ENCODE measurements at regions not wholly inside any gene's neighbourhood (a gene's known extent, or its start where the extent isn't known, plus 50 kb on each side); places are given as distances from the start of the nearest gene placed in this dataset.

DNA sequence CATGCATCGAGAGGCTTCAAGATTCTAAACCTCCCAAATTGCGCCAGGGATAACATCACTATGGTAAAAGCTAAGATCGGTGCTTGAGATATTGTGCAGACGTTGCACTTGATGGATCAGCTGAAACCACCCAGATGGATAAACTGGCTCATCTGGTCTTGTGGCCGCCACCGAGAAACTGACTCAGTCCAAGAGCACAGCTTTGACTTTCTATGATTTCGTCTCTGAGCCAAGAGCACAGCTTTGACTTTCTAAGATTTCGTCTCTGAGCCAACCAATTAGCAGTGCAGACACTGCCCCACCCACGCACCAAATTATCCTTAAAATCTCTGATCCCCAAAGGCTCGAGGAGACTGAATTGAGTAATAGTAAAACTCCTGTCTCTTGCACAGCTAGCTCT, 687.2 kb downstream of the FAM133A start:
- intact Hi-C loops (cut with micrococcal nuclease): no loop called here
- H3K27me3 ChIP-seq (ENCODE audit: control insufficient read depth in 2 of 2, insufficient read depth in 2 of 2, low read length in 2 of 2): no peaks in the 10 kb centered on the region
- no peaks in the 10 kb centered on the region for H3K4me1 ChIP-seq (ENCODE audit: control insufficient read depth in 1 of 2, insufficient read depth in 2 of 2, low read length in 2 of 2)
- H3K36me3 Mint-ChIP-seq: no peaks in the 10 kb centered on the region
- H2AFZ ChIP-seq (ENCODE audit: insufficient read depth, low read depth, low read length, poor library complexity, severe bottlenecking): no peak overlapping the region
- no peak for DNase-seq
- H3K27ac ChIP-seq (ENCODE audit: low read depth in 1 of 2, low read length in 2 of 2): no peak overlapping the region
- H3K27me3 Mint-ChIP-seq (ENCODE audit: low read depth in 3 of 3): no peaks in the 10 kb centered on the region
- no peaks in the 10 kb centered on the region for H4K20me1 ChIP-seq (ENCODE audit: insufficient read depth, low read length)
- no peak overlapping the region for H3K9ac ChIP-seq (ENCODE audit: insufficient read depth, low read length, poor library complexity, severe bottlenecking)
- no peaks in the 10 kb centered on the region for H3K79me2 ChIP-seq (ENCODE audit: insufficient read depth, low read length)
- H3K36me3 ChIP-seq (replicated peaks in 1 of 2; ENCODE audit: control insufficient read depth in 1 of 2, insufficient read depth in 2 of 2, low read length in 2 of 2): no peaks in the 10 kb centered on the region
- H3K4me3 Mint-ChIP-seq: no peak overlapping the region
- peaks cover 0 to 7% (median 2%) of the 10 kb centered on the region in 7 donors for H3K9me3 Mint-ChIP-seq
- no peak overlapping the region for H3K4me2 ChIP-seq (replicated peaks; ENCODE audit: extremely low read depth, low read length, poor library complexity, severe bottlenecking)
- whole genome bisulfite sequencing (ENCODE audit: insufficient coverage): 83% methylated on average over 7 of the region's 10 CpGs
- no peaks in the 10 kb centered on the region for H3K9me3 ChIP-seq (replicated peaks in 1 of 2; ENCODE audit: control insufficient read depth in 1 of 2, insufficient read depth in 1 of 2, low read length in 2 of 2)
- no peak for TF ChIP-seq CTCF (IDR thresholded peaks at IDR 0.05)
- H3K4me1 Mint-ChIP-seq: no peaks in the 10 kb centered on the region
- H3K27ac Mint-ChIP-seq: no peak overlapping the region
- no peak overlapping the region for H3K4me3 ChIP-seq (replicated peaks in 1 of 3; ENCODE audit: low read depth in 2 of 3, low read length in 3 of 3)

GRCh38 chrX:94365736-94366135, 691.7 kb downstream of the FAM133A start:
- TF ChIP-seq CTCF (IDR thresholded peaks at IDR 0.05): no peak
- no peak overlapping the region for H3K9ac ChIP-seq (ENCODE audit: insufficient read depth, low read length, poor library complexity, severe bottlenecking)
- DNase-seq: no peak
- H3K36me3 ChIP-seq (replicated peaks in 1 of 2; ENCODE audit: control insufficient read depth in 1 of 2, insufficient read depth in 2 of 2, low read length in 2 of 2): no peaks in the 10 kb centered on the region
- H3K4me2 ChIP-seq (replicated peaks; ENCODE audit: extremely low read depth, low read length, poor library complexity, severe bottlenecking): no peak overlapping the region
- H2AFZ ChIP-seq (ENCODE audit: insufficient read depth, low read depth, low read length, poor library complexity, severe bottlenecking): no peak overlapping the region
- H3K27ac Mint-ChIP-seq: no peak overlapping the region
- no peak overlapping the region for H3K27ac ChIP-seq (ENCODE audit: low read depth in 1 of 2, low read length in 2 of 2)
- peaks cover 0 to 7% (median 3%) of the 10 kb centered on the region in 7 donors for H3K9me3 Mint-ChIP-seq
- intact Hi-C loops (cut with micrococcal nuclease): no loop called here
- no peaks in the 10 kb centered on the region for H3K27me3 Mint-ChIP-seq (ENCODE audit: low read depth in 3 of 3)
- no peaks in the 10 kb centered on the region for H3K36me3 Mint-ChIP-seq
- no peak overlapping the region for H3K4me3 ChIP-seq (replicated peaks in 1 of 3; ENCODE audit: low read depth in 2 of 3, low read length in 3 of 3)
- H3K4me3 Mint-ChIP-seq: no peak overlapping the region
- no peaks in the 10 kb centered on the region for H3K79me2 ChIP-seq (ENCODE audit: insufficient read depth, low read length)
- H3K9me3 ChIP-seq (replicated peaks in 1 of 2; ENCODE audit: control insufficient read depth in 1 of 2, insufficient read depth in 1 of 2, low read length in 2 of 2): no peaks in the 10 kb centered on the region
- no peaks in the 10 kb centered on the region for H4K20me1 ChIP-seq (ENCODE audit: insufficient read depth, low read length)
- H3K4me1 ChIP-seq (ENCODE audit: control insufficient read depth in 1 of 2, insufficient read depth in 2 of 2, low read length in 2 of 2): no peaks in the 10 kb centered on the region
- no peaks in the 10 kb centered on the region for H3K27me3 ChIP-seq (ENCODE audit: control insufficient read depth in 2 of 2, insufficient read depth in 2 of 2, low read length in 2 of 2)
- H3K4me1 Mint-ChIP-seq: no peaks in the 10 kb centered on the region
- WGBS (ENCODE audit: insufficient coverage): 80% methylated on average over 1 of the region's 3 CpGs

Measured in CD14-positive monocyte (primary cell).